ENCODE measurements at regions not wholly inside any gene's neighbourhood (a gene's known extent, or its start where the extent isn't known, plus 50 kb on each side); places are given as distances from the start of the nearest gene placed in this dataset.

- no peak for DNase-seq (ENCODE audit: low read depth in 4 of 4, low spot score in 3 of 4)
Observed at GRCh38 chr2:122357998-122358397, 602.5 kb downstream of the TSN start.

GRCh38 chr2:122358729-122359128 is 603.3 kb downstream of the TSN start:
- DNase-seq (ENCODE audit: low read depth in 4 of 4, low spot score in 3 of 4): no peak

DNA sequence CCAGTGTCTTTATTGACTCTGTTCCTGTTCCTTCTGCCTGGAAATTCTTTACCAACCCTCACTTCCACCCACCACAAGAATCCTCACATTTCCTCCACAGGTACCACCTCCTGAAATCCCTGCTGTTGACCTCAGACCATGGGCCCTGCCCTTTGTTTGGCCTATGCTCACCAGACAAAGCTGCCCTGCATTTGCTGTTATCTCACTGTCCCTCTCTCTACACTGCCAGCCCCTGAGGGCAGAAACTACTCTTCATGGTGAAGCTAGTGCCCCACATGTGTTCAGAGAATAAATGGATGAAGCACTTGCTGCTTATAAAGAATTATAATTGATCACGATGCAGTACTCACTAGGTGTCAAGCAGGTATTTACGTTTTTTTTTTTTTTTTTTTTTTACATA is 608.4 kb downstream of the TSN start:
- DNase-seq (ENCODE audit: low read depth in 4 of 4, low spot score in 3 of 4): no peak

DNA sequence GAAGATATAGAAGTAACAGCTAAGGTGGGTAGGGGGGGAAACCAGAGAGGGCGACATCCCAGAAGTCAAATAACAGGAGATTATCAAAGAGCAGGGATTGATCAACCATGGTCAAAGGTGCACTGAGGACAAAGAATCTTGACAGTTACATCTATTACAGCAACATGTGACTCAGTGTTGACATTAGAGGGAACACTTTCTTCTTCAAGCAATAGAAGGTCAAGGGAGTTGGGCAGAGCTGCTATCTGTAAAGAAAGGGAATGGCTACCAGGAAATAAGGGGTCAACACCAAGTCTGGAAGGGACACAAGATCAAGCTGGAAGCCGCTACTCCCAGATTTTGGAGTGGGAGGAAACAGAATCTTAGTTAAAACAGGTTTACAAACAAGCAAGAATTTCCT is 611.0 kb downstream of the TSN start:
- no peak for DNase-seq (ENCODE audit: low read depth in 4 of 4, low spot score in 3 of 4)

GRCh38 chr2:122366969-122367645 is 611.7 kb downstream of the TSN start:
- no peak for DNase-seq (ENCODE audit: low read depth in 4 of 4, low spot score in 3 of 4)

- DNase-seq (ENCODE audit: low read depth in 4 of 4, low spot score in 3 of 4): no peak
Observed at GRCh38 chr2:122367646-122368010, 612.2 kb downstream of the TSN start.

DNA sequence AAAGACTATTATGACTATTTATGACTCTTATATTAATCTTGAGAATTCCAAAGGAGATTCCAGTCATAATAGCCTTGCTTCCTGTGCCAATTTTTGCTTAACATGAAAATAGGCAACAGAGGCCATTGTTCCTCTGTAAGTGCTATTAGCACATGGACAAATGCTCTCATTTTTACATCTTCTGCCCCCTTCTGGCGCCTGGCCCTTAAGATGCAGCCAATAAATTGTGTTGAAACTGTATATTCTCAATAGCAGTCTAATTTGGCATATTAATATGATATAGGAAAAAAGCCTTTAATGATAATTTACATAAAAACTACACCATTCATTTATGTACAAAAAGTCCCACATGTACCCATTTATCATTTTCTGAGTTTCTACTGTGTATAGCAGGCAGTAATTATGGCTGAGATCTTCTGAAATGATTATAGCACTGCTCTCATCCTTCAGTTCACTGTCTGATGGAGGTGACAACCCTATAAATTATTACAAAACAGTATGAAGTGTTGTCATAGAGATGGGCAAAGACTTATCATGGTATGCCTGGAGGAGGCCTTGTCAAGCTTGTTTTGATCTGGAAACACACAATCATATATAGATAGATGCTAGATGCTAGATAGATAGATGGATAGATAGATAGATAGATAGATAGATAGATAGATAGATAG is 613.3 kb downstream of the TSN start:
- DNase-seq (ENCODE audit: low read depth in 4 of 4, low spot score in 3 of 4): no peak

GRCh38 chr2:122378521-122378920 is 623.1 kb downstream of the TSN start:
- no peak for DNase-seq (ENCODE audit: low read depth in 4 of 4, low spot score in 3 of 4)

DNA sequence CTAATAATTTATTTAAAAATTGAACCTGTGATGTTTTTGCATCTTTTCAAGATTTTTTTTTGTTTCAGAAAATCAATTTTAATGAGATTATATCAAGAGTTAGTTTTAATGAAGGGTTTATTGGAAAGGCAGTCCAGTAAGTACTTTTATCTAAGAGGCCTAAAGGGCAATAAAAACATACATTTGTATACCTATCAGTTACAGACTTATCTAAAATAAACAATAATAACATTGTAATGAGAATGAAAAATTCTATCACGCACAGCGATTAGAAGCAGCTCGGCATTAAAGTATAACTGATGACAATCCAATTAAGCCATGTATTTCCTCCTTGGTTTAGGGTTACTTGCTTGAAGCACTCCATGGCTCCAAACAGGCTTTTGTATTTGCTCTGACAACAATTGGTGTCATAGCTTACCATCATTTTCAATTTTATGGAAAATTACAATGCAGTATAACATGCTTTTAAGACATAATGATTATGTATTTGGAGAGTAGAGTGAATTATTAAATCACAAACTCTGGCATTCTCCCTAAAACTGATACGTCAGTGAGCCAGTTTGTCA is 629.4 kb downstream of the TSN start:
- DNase-seq (ENCODE audit: low read depth in 4 of 4, low spot score in 3 of 4): no peak

- no peak for DNase-seq (ENCODE audit: low read depth in 4 of 4, low spot score in 3 of 4)
Observed at GRCh38 chr2:122388208-122388607, 632.8 kb downstream of the TSN start.

DNA sequence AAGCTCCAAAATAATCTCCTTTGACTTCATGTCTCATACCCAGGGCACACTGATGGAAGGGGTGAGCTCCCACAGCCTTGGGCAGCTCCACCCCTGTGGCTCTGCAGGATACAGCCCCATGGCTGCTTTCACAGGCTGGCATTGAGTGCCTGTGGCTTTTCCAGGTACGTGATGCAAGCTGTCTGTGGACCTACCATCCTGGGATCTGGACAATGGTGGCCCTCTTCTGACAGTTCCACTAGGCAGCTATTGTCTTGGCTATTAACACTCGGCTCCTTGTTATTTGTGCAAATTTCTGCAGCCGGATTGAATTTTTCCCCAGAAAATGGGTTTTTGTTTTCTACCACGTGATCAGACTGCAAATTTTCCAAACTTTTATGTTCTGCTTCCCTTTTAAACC is 634.2 kb downstream of the TSN start:
- DNase-seq (ENCODE audit: low read depth in 4 of 4, low spot score in 3 of 4): no peak

- no peak for DNase-seq (ENCODE audit: low read depth in 4 of 4, low spot score in 3 of 4)
Observed at GRCh38 chr2:122390406-122390805, 635.0 kb downstream of the TSN start.

GRCh38 chr2:122391726-122392125 is 636.3 kb downstream of the TSN start:
- no peak for DNase-seq (ENCODE audit: low read depth in 4 of 4, low spot score in 3 of 4)

- DNase-seq (ENCODE audit: low read depth in 4 of 4, low spot score in 3 of 4): no peak
Observed at GRCh38 chr2:122395687-122396086, 640.2 kb downstream of the TSN start.

DNA sequence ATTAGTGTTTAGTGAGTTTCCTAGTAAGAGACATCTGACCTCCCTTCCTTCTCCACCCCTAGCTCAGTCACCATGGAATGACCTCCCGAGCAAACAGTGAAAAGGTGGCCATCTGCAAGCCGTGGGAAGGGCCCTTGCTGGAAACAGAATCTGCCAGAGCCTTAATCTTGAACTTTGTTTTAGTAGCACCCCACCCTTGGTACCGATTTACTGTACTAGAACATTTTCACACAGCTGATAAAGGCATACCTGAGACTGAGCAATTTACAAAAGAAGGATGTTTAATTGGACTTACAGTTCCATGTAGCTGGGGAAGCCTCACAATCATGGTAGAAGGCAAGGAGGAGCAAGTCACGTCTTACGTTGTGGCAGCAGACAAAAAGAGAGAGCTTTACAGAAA is 655.8 kb downstream of the TSN start:
- DNase-seq (ENCODE audit: low read depth in 4 of 4, low spot score in 3 of 4): no peak

- DNase-seq (ENCODE audit: low read depth in 4 of 4, low spot score in 3 of 4): no peak
Observed at GRCh38 chr2:122412360-122412759, 656.9 kb downstream of the TSN start.

- no peak for DNase-seq (ENCODE audit: low read depth in 4 of 4, low spot score in 3 of 4)
Observed at GRCh38 chr2:122414902-122415301, 659.5 kb downstream of the TSN start.

DNA sequence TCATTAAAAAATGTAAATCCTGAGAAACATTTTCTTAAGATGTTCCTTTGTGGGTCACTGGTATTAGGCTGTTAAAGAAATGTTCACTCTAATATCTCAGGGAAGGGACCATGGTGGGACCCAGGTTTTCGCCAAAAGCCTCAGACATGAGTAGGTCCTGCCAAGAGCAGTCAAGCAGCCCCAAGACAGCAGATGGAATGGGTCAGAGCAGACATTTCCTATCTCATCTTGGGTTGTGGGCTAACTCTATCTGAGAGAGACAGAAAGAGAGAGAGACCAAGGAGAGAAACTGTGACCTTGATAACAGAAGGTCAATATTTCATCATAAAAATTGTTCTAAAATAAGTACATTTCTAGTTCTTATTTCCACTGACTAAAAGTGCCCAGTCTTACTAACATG is 661.7 kb downstream of the TSN start:
- no peak for DNase-seq (ENCODE audit: low read depth in 4 of 4, low spot score in 3 of 4)

- DNase-seq (ENCODE audit: low read depth in 4 of 4, low spot score in 3 of 4): no peak
Observed at GRCh38 chr2:122421775-122422174, 666.3 kb downstream of the TSN start.

DNA sequence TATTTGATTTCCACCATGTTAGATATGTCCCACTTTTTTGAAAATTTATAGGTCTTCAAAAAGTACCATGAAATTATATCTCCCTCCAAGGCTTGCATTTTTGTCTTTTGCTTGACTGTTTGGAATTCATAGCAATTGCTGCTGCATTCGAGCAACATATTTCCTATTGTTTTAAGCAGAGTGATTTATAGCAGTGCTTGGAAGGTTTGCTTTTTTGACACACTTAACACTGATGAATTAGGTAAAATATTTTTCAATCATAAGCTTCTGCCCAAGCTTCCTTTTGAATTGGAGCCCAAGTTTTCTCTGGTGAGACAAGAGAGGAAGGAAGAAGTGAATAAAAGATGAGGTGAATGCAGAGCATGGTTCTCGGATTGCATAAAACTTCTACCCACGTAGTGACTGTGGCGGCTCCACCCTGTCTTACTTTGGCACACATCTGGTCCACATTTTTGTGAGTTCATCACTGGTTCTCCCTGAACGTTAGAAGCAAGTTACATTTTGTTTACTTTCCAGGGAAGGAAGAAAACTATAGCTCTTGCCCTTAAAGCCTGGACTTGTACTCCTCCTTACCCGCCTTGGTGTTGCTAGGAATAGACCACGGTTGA is 667.0 kb downstream of the TSN start:
- DNase-seq (ENCODE audit: low read depth in 4 of 4, low spot score in 3 of 4): no peak

DNA sequence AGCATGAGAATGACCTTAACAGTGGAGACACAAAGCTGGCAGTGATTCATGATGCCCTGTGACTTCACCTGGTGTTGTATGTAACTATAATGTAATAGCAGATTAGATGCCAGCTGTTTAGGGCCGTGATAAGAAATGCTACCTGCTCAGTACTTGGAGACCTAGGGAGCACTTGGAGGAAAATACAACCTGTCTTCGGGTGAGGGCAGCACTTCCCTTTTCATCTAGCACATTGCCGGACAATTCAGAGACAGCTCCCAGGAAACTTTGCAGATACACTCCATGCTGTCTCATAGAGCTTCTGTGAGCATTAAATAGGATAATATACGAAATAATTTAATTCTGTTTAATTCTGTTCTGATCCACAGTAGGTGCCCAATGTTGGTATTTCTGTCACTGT is 668.5 kb downstream of the TSN start:
- DNase-seq (ENCODE audit: low read depth in 4 of 4, low spot score in 3 of 4): no peak
